Vagina (tissue), 2 donors: ENCODE measurements at regions not wholly inside any gene's neighbourhood (a gene's known extent, or its start where the extent isn't known, plus 50 kb on each side); places are given as distances from the start of the nearest gene placed in this dataset.

Source experiments
- DNase-seq, 2 donors: peaks; one replicate each; pipeline ENCODE4 v3.0.0-alpha.2; 2017; ENCODE audit errors: extremely low spot score in 2 of 2
- H3K27ac ChIP-seq: fragments of 200-600 bp; sonication (generic); one replicate; pipeline ENCODE4 v1.5.1; 2019
- H3K27me3 ChIP-seq: fragments of 200-600 bp; sonication (generic); one replicate; pipeline ENCODE4 v1.5.1; 2019
- H3K36me3 ChIP-seq, 2 donors: fragments of 200-600 bp; sonication (generic); one replicate each; pipeline ENCODE4 v1.5.1; 2017 to 2019
- H3K4me1 ChIP-seq: fragments of 200-600 bp; sonication (generic); one replicate; pipeline ENCODE4 v1.5.1; 2019
- H3K4me3 ChIP-seq, 2 donors: fragments of 200-600 bp; sonication (generic); 1 replicate in 1 of 2; 2 replicates in 1 of 2; pipeline ENCODE4 v1.5.1; 2016 to 2019
- H3K9me3 ChIP-seq: fragments of 200-600 bp; sonication (generic); one replicate; pipeline ENCODE4 v1.5.1; 2019
- CTCF ChIP-seq, 3 experiments: fragments of 450-650 bp in 2 of 3; fragments of 200-600 bp in 1 of 3; sonication (generic) in 1 of 3; IDR thresholded peaks; one replicate each; pipeline ENCODE4 v1.5.1; 2017 to 2019; ENCODE audit warnings: antibody characterized with exemption in 3 of 3, mild to moderate bottlenecking in 2 of 3, moderate library complexity in 2 of 3
- POLR2A ChIP-seq, 2 donors: fragments of 450-650 bp; IDR thresholded peaks; one replicate each; pipeline ENCODE4 v1.6.1; 2017; ENCODE audit warnings: antibody characterized with exemption in 2 of 2, mild to moderate bottlenecking in 2 of 2, moderate library complexity in 2 of 2
- POLR2AphosphoS5 ChIP-seq, 2 donors: sonication (generic); formaldehyde crosslinking; IDR thresholded peaks; one replicate each; pipeline ENCODE4 v1.9.0; 2017; ENCODE audit warnings: antibody characterized with exemption in 2 of 2, mild to moderate bottlenecking in 2 of 2, low read depth in 1 of 2; ENCODE audit not compliant: insufficient read depth in 1 of 2
- intact Hi-C: fragments of 100-400 bp; cut with DNase I; formaldehyde crosslinking; loops from one replicate; pipeline ENCODE4 v1.15.1; 2023

- Histone ChIP-seq H3K27me3 (no peaks in the 10 kb centered on the region), H3K27ac (no peak overlapping the region), H3K36me3 (no peaks in the 10 kb centered on the region), H3K9me3 (no peaks in the 10 kb centered on the region), H3K4me3 (no peak overlapping the region), H3K4me1 (no peaks in the 10 kb centered on the region)
- TF ChIP-seq CTCF (IDR thresholded peaks at IDR 0.05) (no peak), POLR2AphosphoS5 (IDR thresholded peaks at IDR 0.05; ENCODE audit: insufficient read depth in 1 of 2, low read depth in 1 of 2) (no peak), POLR2A (IDR thresholded peaks at IDR 0.05) (no peak)
- DNase-seq, result no peak
- intact Hi-C loops, result no loop called here
Observed at GRCh38 chr9:97761056-97761598, 64.0 kb upstream of the XPA start.

GRCh38 chr9:97761879-97762278, 64.7 kb upstream of the XPA start:
- H3K4me3 ChIP-seq, result no peak overlapping the region
- H3K27ac ChIP-seq, result no peak overlapping the region
- intact Hi-C loops, result no loop called here
- TF ChIP-seq POLR2AphosphoS5 (IDR thresholded peaks at IDR 0.05; ENCODE audit: insufficient read depth in 1 of 2, low read depth in 1 of 2) (no peak), CTCF (IDR thresholded peaks at IDR 0.05) (no peak), POLR2A (IDR thresholded peaks at IDR 0.05) (no peak)
- H3K4me1 ChIP-seq, result no peaks in the 10 kb centered on the region
- DNase-seq, result peak in 1 of 2 donors; percentile 60
- H3K36me3 ChIP-seq, result no peaks in the 10 kb centered on the region
- H3K27me3 ChIP-seq, result no peaks in the 10 kb centered on the region
- H3K9me3 ChIP-seq, result no peaks in the 10 kb centered on the region

GRCh38 chr9:97763874-97764273, 66.7 kb upstream of the XPA start:
- intact Hi-C loops, result no loop called here
- H3K36me3 ChIP-seq, result no peaks in the 10 kb centered on the region
- TF ChIP-seq POLR2A (IDR thresholded peaks at IDR 0.05), result no peak
- TF ChIP-seq POLR2AphosphoS5 (IDR thresholded peaks at IDR 0.05; ENCODE audit: insufficient read depth in 1 of 2, low read depth in 1 of 2), result no peak
- TF ChIP-seq CTCF (IDR thresholded peaks at IDR 0.05), result no peak
- no peak for DNase-seq
- H3K4me3 ChIP-seq, result no peak overlapping the region
- H3K9me3 ChIP-seq, result no peaks in the 10 kb centered on the region
- no peaks in the 10 kb centered on the region for H3K27me3 ChIP-seq
- peaks cover 5% of the 10 kb centered on the region for H3K4me1 ChIP-seq
- H3K27ac ChIP-seq, result no peak overlapping the region

- Histone ChIP-seq H3K36me3 (no peaks in the 10 kb centered on the region), H3K9me3 (no peaks in the 10 kb centered on the region), H3K4me3 (no peak overlapping the region), H3K4me1 (peaks cover 7% of the 10 kb centered on the region), H3K27ac (no peak overlapping the region), H3K27me3 (no peaks in the 10 kb centered on the region)
- no peak for TF ChIP-seq POLR2A (IDR thresholded peaks at IDR 0.05)
- no peak for TF ChIP-seq CTCF (IDR thresholded peaks at IDR 0.05)
- no peak for TF ChIP-seq POLR2AphosphoS5 (IDR thresholded peaks at IDR 0.05; ENCODE audit: insufficient read depth in 1 of 2, low read depth in 1 of 2)
- DNase-seq, result peak in 1 of 2 donors; percentile 62
- intact Hi-C loops, result no loop called here
Observed at GRCh38 chr9:97766092-97766491, 69.0 kb upstream of the XPA start.

- Histone ChIP-seq H3K27me3 (no peaks in the 10 kb centered on the region), H3K27ac (no peak overlapping the region), H3K4me1 (peaks cover 7% of the 10 kb centered on the region), H3K4me3 (no peak overlapping the region), H3K36me3 (no peaks in the 10 kb centered on the region), H3K9me3 (no peaks in the 10 kb centered on the region)
- no peak for TF ChIP-seq POLR2AphosphoS5 (IDR thresholded peaks at IDR 0.05; ENCODE audit: insufficient read depth in 1 of 2, low read depth in 1 of 2)
- TF ChIP-seq POLR2A (IDR thresholded peaks at IDR 0.05), result no peak
- TF ChIP-seq CTCF (IDR thresholded peaks at IDR 0.05), result no peak
- intact Hi-C loops, result no loop called here
- DNase-seq, result peak in 1 of 2 donors; percentile 60
Observed at GRCh38 chr9:97766610-97767009, 69.5 kb upstream of the XPA start.
